Body of pancreas (tissue), 4 donors: ENCODE measurements at regions not wholly inside any gene's neighbourhood (a gene's known extent, or its start where the extent isn't known, plus 50 kb on each side); places are given as distances from the start of the nearest gene placed in this dataset.
"Not testable (repeated sequence)": the region's sequence is repeated elsewhere in the genome, so short reads cannot be mapped to it uniquely, and the experiment has no call there.

ENCODE experiments used
- ATAC-seq: fragments of 150-250 bp; one replicate; pipeline ENCODE4 v1.9.1; 2016
- DNase-seq, 4 donors: peaks; one replicate each; pipeline ENCODE4 v3.0.0-alpha.2; 2019
- H3K27ac ChIP-seq, 4 donors: fragments of 200-600 bp; sonication (generic); 1 replicate in 3 of 4; 2 replicates in 1 of 4; pipeline versions ENCODE4 v1.5.1 to v1.6.1; 2016 to 2019; ENCODE audit warnings: mild to moderate bottlenecking in 1 of 4, mixed read lengths in 1 of 4, moderate library complexity in 1 of 4
- H3K27me3 ChIP-seq, 2 donors: fragments of 200-600 bp; sonication (generic); one replicate each; pipeline ENCODE4 v1.6.0; 2016; ENCODE audit warnings: mild to moderate bottlenecking in 1 of 2
- H3K36me3 ChIP-seq, 2 donors: fragments of 200-600 bp; sonication (generic); replicated peaks in 1 of 2; 2 replicates each; pipeline ENCODE4 v1.5.1; 2016; ENCODE audit warnings: low read depth in 2 of 2; ENCODE audit not compliant: insufficient read depth in 1 of 2
- H3K4me1 ChIP-seq: fragments of 200-600 bp; sonication (generic); one replicate; pipeline ENCODE4 v1.6.0; 2016
- H3K4me3 ChIP-seq, 2 donors: fragments of 200-600 bp; sonication (generic); 1 replicate in 1 of 2; 2 replicates in 1 of 2; pipeline ENCODE4 v1.5.1; 2016 to 2019
- H3K9me3 ChIP-seq, 3 donors: fragments of 200-600 bp; sonication (generic); 1 replicate in 2 of 3; 2 replicates in 1 of 3; pipeline ENCODE4 v1.5.1; 2016
- POLR2A ChIP-seq, 3 donors: fragments of 450-650 bp; IDR thresholded peaks; one replicate each; pipeline ENCODE4 v1.6.1; 2016; ENCODE audit warnings: antibody characterized with exemption in 3 of 3, mild to moderate bottlenecking in 2 of 3
- WGBS, 2 donors: methylation state at CpG; one replicate each; pipeline ENCODE4 v1.1.5; 2017; 5-methylcytosine and 5-hydroxymethylcytosine counted together
- intact Hi-C: fragments of 100-400 bp; cut with DNase I; formaldehyde crosslinking; loops from one replicate; pipeline ENCODE4 v1.15.1; 2023
- TF ChIP-seq, protein P1 (sequence below), 7 experiments: fragments of 450-650 bp in 4 of 7; fragments of 200-600 bp in 3 of 7; sonication (generic) in 3 of 7; IDR thresholded peaks; one replicate each; pipeline ENCODE4 v1.5.1; 2016 to 2019; ENCODE audit warnings: antibody characterized with exemption in 7 of 7

DNA sequence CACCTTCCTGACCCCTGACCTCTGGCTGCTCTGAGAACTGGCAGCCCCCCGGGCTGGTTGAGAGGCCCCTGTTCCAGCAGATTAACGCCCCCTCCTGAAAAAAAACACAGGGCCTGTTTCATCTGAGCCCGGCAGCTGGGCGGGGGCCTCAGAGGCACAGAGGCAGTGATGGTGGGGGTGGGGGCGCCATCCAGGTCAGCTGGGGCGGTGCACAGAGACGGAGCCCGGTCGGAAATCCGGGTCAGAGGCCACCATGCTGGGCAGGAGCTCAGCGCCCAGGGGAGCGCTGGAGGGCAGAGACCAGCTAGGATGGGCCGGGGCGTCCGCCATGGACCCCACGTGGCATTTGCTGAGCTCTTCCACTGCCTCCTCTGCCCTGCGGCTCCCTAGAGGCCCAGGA is 68.0 kb downstream of the UNCX start:
- Histone ChIP-seq H3K27me3 (no peaks in the 10 kb centered on the region), H3K9me3 (no peaks in the 10 kb centered on the region), H3K4me1 (no peaks in the 10 kb centered on the region), H3K27ac (no peak overlapping the region), H3K4me3 (no peak overlapping the region), H3K36me3 (no peaks in the 10 kb centered on the region)
- ATAC-seq (no peak), DNase-seq (no peak)
- TF ChIP-seq, protein P1, sequence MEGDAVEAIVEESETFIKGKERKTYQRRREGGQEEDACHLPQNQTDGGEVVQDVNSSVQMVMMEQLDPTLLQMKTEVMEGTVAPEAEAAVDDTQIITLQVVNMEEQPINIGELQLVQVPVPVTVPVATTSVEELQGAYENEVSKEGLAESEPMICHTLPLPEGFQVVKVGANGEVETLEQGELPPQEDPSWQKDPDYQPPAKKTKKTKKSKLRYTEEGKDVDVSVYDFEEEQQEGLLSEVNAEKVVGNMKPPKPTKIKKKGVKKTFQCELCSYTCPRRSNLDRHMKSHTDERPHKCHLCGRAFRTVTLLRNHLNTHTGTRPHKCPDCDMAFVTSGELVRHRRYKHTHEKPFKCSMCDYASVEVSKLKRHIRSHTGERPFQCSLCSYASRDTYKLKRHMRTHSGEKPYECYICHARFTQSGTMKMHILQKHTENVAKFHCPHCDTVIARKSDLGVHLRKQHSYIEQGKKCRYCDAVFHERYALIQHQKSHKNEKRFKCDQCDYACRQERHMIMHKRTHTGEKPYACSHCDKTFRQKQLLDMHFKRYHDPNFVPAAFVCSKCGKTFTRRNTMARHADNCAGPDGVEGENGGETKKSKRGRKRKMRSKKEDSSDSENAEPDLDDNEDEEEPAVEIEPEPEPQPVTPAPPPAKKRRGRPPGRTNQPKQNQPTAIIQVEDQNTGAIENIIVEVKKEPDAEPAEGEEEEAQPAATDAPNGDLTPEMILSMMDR (IDR thresholded peaks at IDR 0.05): no peak
- no peak for TF ChIP-seq POLR2A (IDR thresholded peaks at IDR 0.05)
- WGBS, 2 donors: 55 to 65% methylated on average over 4 to 17 of the region's 17 CpGs
- intact Hi-C loops: no loop called here

DNA sequence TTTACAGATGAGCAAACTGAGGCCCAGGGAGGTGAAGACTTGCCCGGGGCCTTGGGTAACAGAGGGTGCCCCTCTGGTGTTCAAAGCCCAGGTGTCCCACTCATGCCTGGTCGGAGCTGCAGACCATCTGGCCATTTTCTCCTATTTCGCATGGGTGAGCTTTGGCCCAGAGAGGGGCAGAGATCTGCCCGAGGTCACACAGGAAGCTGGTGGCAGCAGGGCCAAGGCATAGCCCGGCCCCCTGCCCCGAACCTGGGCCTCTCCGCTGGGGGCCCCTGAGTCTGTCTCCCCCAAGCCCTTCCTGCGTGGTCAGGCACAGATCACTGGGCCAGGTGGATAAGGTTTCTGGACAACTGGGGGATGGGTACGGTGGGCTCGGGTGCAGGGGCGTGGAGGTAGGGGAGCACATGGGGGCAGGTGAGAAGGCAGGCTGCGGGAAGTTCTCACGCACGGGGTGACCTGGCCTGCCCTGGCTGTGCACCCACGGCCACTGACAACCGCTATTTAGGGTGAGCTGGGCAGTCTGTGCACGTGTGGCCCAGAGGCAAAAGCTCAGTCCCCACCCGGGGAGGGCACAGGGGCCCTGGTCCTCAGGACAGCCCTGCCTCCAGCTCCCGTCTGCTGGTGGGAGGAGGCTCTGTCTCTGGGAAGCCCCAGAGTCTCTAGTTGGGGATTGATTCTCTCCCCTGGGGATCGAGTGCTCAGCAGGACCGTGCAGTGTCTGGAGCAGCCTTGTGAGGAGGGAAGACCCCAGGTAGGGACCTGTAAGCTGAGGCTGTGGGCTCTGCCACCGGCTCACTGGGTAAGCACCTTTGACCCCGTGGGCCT is 68.6 kb downstream of the UNCX start:
- DNase-seq (no peak), ATAC-seq (no peak)
- 45 to 49% methylated on average over 16 to 23 of the region's 23 CpGs for WGBS, 2 donors
- no peaks in the 10 kb centered on the region for H3K36me3 ChIP-seq
- intact Hi-C loops: no loop called here
- TF ChIP-seq POLR2A (IDR thresholded peaks at IDR 0.05): no peak
- TF ChIP-seq, protein P1 (IDR thresholded peaks at IDR 0.05): no peak
- H3K27ac ChIP-seq: no peak overlapping the region
- H3K4me3 ChIP-seq: no peak overlapping the region
- H3K9me3 ChIP-seq: no peaks in the 10 kb centered on the region
- no peaks in the 10 kb centered on the region for H3K4me1 ChIP-seq
- H3K27me3 ChIP-seq: no peaks in the 10 kb centered on the region

DNA sequence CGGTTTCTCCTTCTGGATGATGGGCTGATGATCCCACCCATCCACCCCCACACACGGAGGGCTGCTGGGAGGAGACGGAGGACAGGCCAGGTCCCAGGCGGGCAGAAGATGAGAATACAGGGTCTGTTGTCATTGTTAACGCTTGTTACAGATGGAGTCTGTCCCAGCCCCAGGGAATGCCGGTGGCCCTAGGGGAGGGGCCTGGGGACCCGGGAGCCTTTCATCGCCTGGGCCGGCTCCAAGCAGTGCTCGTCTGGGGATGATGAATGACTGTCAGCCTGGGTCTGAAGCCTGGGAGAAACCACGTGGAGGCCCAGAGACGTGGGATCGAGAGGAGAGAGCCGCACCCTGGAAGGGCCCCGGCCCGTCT is 69.2 kb downstream of the UNCX start:
- TF ChIP-seq, protein P1 (IDR thresholded peaks at IDR 0.05): no peak

DNA sequence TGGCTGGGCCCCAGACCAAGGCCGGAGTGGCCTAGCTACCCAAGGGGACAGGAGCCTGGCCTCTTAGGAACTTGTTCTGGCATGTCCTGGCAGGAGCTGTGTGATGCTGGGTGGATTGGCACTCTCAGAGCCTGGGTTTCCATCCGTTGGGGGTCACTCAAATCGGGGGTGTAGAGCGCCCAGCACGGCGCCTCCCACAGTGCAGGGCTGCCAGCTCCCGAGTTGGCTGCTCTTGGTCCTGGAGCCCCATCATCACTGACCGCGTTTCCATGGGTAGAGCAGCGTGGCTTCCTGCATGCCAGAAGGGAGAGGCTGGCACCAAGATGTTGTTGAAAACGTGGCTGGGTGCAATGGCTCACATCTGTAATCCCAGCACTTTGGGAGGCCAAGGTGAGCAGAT is 70.3 kb downstream of the UNCX start:
- TF ChIP-seq POLR2A (IDR thresholded peaks at IDR 0.05): no peak
- TF ChIP-seq, protein P1 (IDR thresholded peaks at IDR 0.05): no peak
- H3K36me3 ChIP-seq: no peaks in the 10 kb centered on the region
- intact Hi-C loops: no loop called here
- no peaks in the 10 kb centered on the region for H3K9me3 ChIP-seq
- H3K27me3 ChIP-seq: no peaks in the 10 kb centered on the region
- no peak overlapping the region for H3K4me3 ChIP-seq
- ATAC-seq (no peak), DNase-seq (no peak)
- no peak overlapping the region for H3K27ac ChIP-seq
- no peaks in the 10 kb centered on the region for H3K4me1 ChIP-seq
- 33 to 74% methylated on average over 1 to 11 of the region's 11 CpGs for WGBS, 2 donors

More for the DNA sequence above, 69.2 kb downstream of the UNCX start:
- Histone ChIP-seq H3K27ac (no peak overlapping the region), H3K9me3 (no peaks in the 10 kb centered on the region), H3K4me3 (no peak overlapping the region), H3K4me1 (no peaks in the 10 kb centered on the region), H3K36me3 (no peaks in the 10 kb centered on the region), H3K27me3 (no peaks in the 10 kb centered on the region)
- 51 to 54% methylated on average over 15 to 16 of the region's 16 CpGs for WGBS, 2 donors
- no peak for ATAC-seq
- intact Hi-C loops: no loop called here
- DNase-seq: no peak

DNA sequence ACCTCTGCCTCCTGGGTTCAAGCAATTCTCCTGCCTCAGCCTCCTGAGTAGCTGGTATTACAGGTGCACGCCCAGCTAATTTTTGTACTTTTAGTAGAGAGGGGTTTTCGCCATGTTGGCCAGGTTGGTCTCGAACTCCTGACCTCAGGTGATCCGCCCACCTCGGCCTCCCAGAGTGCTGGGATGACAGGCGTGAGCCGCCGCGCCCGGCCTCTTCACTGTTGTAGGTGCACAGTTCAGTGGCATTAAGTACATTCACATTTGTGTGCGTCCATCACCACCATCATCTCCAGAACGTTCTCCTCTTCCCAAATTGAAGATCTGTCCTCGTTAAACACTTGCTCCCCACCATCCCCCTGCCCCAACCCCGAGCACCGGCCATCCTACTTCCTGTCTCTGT is 71.3 kb downstream of the UNCX start:
- H3K36me3 ChIP-seq, intact Hi-C loops, H3K27me3 ChIP-seq, H3K27ac ChIP-seq, DNase-seq, H3K9me3 ChIP-seq, H3K4me1 ChIP-seq, H3K4me3 ChIP-seq, ATAC-seq: not testable (repeated sequence)
- 55 to 66% methylated on average over 15 of the region's 15 CpGs for WGBS, 2 donors
